ENCODE measurements at regions not wholly inside any gene's neighbourhood (a gene's known extent, or its start where the extent isn't known, plus 50 kb on each side); places are given as distances from the start of the nearest gene placed in this dataset.

DNA sequence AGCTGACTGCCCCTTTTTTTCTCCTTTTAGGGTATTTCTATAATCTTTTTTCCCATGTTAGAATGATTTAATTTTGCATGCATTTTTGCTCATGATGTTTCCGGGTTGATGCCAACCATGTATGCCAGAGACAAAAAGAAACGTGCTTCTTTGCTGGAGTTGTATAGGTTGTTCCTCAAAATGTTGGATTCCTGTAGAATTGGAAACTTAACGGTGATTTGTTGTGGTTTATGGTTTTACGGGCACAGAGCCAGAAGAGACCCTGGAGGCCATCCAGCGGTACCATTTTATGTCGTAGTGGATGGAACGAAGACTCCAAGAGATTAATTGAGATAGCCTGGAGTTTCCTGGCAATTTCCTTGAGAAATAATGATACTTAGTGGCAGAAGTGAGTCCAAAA is 481.5 kb upstream of the RGMA start (continued):
- TF ChIP-seq, protein P1, sequence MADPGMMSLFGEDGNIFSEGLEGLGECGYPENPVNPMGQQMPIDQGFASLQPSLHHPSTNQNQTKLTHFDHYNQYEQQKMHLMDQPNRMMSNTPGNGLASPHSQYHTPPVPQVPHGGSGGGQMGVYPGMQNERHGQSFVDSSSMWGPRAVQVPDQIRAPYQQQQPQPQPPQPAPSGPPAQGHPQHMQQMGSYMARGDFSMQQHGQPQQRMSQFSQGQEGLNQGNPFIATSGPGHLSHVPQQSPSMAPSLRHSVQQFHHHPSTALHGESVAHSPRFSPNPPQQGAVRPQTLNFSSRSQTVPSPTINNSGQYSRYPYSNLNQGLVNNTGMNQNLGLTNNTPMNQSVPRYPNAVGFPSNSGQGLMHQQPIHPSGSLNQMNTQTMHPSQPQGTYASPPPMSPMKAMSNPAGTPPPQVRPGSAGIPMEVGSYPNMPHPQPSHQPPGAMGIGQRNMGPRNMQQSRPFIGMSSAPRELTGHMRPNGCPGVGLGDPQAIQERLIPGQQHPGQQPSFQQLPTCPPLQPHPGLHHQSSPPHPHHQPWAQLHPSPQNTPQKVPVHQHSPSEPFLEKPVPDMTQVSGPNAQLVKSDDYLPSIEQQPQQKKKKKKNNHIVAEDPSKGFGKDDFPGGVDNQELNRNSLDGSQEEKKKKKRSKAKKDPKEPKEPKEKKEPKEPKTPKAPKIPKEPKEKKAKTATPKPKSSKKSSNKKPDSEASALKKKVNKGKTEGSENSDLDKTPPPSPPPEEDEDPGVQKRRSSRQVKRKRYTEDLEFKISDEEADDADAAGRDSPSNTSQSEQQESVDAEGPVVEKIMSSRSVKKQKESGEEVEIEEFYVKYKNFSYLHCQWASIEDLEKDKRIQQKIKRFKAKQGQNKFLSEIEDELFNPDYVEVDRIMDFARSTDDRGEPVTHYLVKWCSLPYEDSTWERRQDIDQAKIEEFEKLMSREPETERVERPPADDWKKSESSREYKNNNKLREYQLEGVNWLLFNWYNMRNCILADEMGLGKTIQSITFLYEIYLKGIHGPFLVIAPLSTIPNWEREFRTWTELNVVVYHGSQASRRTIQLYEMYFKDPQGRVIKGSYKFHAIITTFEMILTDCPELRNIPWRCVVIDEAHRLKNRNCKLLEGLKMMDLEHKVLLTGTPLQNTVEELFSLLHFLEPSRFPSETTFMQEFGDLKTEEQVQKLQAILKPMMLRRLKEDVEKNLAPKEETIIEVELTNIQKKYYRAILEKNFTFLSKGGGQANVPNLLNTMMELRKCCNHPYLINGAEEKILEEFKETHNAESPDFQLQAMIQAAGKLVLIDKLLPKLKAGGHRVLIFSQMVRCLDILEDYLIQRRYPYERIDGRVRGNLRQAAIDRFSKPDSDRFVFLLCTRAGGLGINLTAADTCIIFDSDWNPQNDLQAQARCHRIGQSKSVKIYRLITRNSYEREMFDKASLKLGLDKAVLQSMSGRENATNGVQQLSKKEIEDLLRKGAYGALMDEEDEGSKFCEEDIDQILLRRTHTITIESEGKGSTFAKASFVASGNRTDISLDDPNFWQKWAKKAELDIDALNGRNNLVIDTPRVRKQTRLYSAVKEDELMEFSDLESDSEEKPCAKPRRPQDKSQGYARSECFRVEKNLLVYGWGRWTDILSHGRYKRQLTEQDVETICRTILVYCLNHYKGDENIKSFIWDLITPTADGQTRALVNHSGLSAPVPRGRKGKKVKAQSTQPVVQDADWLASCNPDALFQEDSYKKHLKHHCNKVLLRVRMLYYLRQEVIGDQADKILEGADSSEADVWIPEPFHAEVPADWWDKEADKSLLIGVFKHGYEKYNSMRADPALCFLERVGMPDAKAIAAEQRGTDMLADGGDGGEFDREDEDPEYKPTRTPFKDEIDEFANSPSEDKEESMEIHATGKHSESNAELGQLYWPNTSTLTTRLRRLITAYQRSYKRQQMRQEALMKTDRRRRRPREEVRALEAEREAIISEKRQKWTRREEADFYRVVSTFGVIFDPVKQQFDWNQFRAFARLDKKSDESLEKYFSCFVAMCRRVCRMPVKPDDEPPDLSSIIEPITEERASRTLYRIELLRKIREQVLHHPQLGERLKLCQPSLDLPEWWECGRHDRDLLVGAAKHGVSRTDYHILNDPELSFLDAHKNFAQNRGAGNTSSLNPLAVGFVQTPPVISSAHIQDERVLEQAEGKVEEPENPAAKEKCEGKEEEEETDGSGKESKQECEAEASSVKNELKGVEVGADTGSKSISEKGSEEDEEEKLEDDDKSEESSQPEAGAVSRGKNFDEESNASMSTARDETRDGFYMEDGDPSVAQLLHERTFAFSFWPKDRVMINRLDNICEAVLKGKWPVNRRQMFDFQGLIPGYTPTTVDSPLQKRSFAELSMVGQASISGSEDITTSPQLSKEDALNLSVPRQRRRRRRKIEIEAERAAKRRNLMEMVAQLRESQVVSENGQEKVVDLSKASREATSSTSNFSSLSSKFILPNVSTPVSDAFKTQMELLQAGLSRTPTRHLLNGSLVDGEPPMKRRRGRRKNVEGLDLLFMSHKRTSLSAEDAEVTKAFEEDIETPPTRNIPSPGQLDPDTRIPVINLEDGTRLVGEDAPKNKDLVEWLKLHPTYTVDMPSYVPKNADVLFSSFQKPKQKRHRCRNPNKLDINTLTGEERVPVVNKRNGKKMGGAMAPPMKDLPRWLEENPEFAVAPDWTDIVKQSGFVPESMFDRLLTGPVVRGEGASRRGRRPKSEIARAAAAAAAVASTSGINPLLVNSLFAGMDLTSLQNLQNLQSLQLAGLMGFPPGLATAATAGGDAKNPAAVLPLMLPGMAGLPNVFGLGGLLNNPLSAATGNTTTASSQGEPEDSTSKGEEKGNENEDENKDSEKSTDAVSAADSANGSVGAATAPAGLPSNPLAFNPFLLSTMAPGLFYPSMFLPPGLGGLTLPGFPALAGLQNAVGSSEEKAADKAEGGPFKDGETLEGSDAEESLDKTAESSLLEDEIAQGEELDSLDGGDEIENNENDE (IDR thresholded peaks at IDR 0.05; ENCODE audit: insufficient replicate concordance, low read length) = no peak
- no peak for TF ChIP-seq POU5F1 (IDR thresholded peaks at IDR 0.05; ENCODE audit: low read depth, low read length)
- no peak for TF ChIP-seq TBP (IDR thresholded peaks at IDR 0.05; ENCODE audit: low read depth, low read length)
- TF ChIP-seq CHD2 (IDR thresholded peaks at IDR 0.05; ENCODE audit: low read length) = no peak
- no peak for TF ChIP-seq SIX5 (IDR thresholded peaks at IDR 0.05; ENCODE audit: low read depth, low read length)
- no peak for TF ChIP-seq BCL11A (IDR thresholded peaks at IDR 0.05; ENCODE audit: low read depth in 2 of 2, low read length in 2 of 2)
- TF ChIP-seq ZNF274 (IDR thresholded peaks at IDR 0.05; ENCODE audit: borderline replicate concordance, extremely low read depth, low read length) = no peak

All from H1 (cell line).